ENCODE measurements at regions not wholly inside any gene's neighbourhood (a gene's known extent, or its start where the extent isn't known, plus 50 kb on each side); places are given as distances from the start of the nearest gene placed in this dataset.

GRCh38 chr12:67498991-67499390 is 149.6 kb upstream of the DYRK2 start:
- no peak for DNase-seq (ENCODE audit: low spot score)

GRCh38 chr12:67501362-67501761 is 147.2 kb upstream of the DYRK2 start:
- no peak for DNase-seq (ENCODE audit: low spot score)

- no peak for DNase-seq (ENCODE audit: low spot score)
Observed at GRCh38 chr12:67504026-67504425, 144.5 kb upstream of the DYRK2 start.

- no peak for DNase-seq (ENCODE audit: low spot score)
Observed at GRCh38 chr12:67506739-67507138, 141.8 kb upstream of the DYRK2 start.

- no peak for DNase-seq (ENCODE audit: low spot score)
Observed at GRCh38 chr12:67508830-67509229, 139.7 kb upstream of the DYRK2 start.

- DNase-seq (ENCODE audit: low spot score), result no peak
Observed at GRCh38 chr12:67509666-67510386, 138.7 kb upstream of the DYRK2 start.

- no peak for DNase-seq (ENCODE audit: low spot score)
Observed at GRCh38 chr12:67512061-67512460, 136.5 kb upstream of the DYRK2 start.

- no peak for DNase-seq (ENCODE audit: low spot score)
Observed at GRCh38 chr12:67514502-67514901, 134.0 kb upstream of the DYRK2 start.

- no peak for DNase-seq (ENCODE audit: low spot score)
Observed at GRCh38 chr12:67515679-67516340, 132.7 kb upstream of the DYRK2 start.

- DNase-seq (ENCODE audit: low spot score), result no peak
Observed at GRCh38 chr12:67517181-67517887, 131.2 kb upstream of the DYRK2 start.

- DNase-seq (ENCODE audit: low spot score), result no peak
Observed at GRCh38 chr12:67519484-67520433, 128.8 kb upstream of the DYRK2 start.

- DNase-seq (ENCODE audit: low spot score), result no peak
Observed at GRCh38 chr12:67520606-67521005, 127.9 kb upstream of the DYRK2 start.

GRCh38 chr12:67522222-67522621 is 126.3 kb upstream of the DYRK2 start:
- no peak for DNase-seq (ENCODE audit: low spot score)

GRCh38 chr12:67523538-67523937 is 125.0 kb upstream of the DYRK2 start:
- DNase-seq (ENCODE audit: low spot score), result no peak

- DNase-seq (ENCODE audit: low spot score), result no peak
Observed at GRCh38 chr12:67524861-67525616, 123.5 kb upstream of the DYRK2 start.

- no peak for DNase-seq (ENCODE audit: low spot score)
Observed at GRCh38 chr12:67525617-67525884, 123.0 kb upstream of the DYRK2 start.

GRCh38 chr12:67526129-67526528 is 122.4 kb upstream of the DYRK2 start:
- DNase-seq (ENCODE audit: low spot score), result no peak

- DNase-seq (ENCODE audit: low spot score), result no peak
Observed at GRCh38 chr12:67531051-67531450, 117.5 kb upstream of the DYRK2 start.

GRCh38 chr12:67531501-67531900 is 117.0 kb upstream of the DYRK2 start:
- DNase-seq (ENCODE audit: low spot score), result no peak

GRCh38 chr12:67533159-67533558 is 115.4 kb upstream of the DYRK2 start:
- no peak for DNase-seq (ENCODE audit: low spot score)

GRCh38 chr12:67534046-67534445 is 114.5 kb upstream of the DYRK2 start:
- DNase-seq (ENCODE audit: low spot score), result no peak

GRCh38 chr12:67534681-67535080 is 113.9 kb upstream of the DYRK2 start:
- no peak for DNase-seq (ENCODE audit: low spot score)
